OCI-LY3 (cell line): ENCODE measurements at regions not wholly inside any gene's neighbourhood (a gene's known extent, or its start where the extent isn't known, plus 50 kb on each side); places are given as distances from the start of the nearest gene placed in this dataset.
"Not testable (repeated sequence)": the region's sequence is repeated elsewhere in the genome, so short reads cannot be mapped to it uniquely, and the experiment has no call there.

Source experiments
- H2AFZ ChIP-seq: fragments of 200-600, 300-600 bp; shearing (Covaris generic); 2 replicates; pipeline ENCODE4 v1.6.0; 2014; ENCODE audit warnings: antibody characterized with exemption, low read depth, low read length
- H3K27ac ChIP-seq: fragments of 200-600, 300-600 bp; sonication (generic); 2 replicates; pipeline ENCODE4 v1.5.1; 2014; ENCODE audit warnings: mild to moderate bottlenecking, low read length, moderate library complexity, mixed read lengths
- H3K27me3 ChIP-seq: fragments of 200-600, 300-600 bp; sonication (generic); 2 replicates; pipeline ENCODE4 v1.6.1; 2014; ENCODE audit warnings: low read depth, low read length, mixed read lengths
- H3K36me3 ChIP-seq: fragments of 200-600, 300-600 bp; sonication (generic); replicated peaks from 2 replicates; pipeline ENCODE3; 2014; ENCODE audit warnings: low read depth, low read length, mixed read lengths
- H3K4me1 ChIP-seq: fragments of 300-600, 200-600 bp; sonication (generic); 2 replicates; pipeline ENCODE4 v1.6.1; 2014; ENCODE audit warnings: low read length, mixed read lengths
- H3K4me2 ChIP-seq: fragments of 200-600, 300-600 bp; sonication (generic); 2 replicates; pipeline ENCODE4 v1.6.1; 2014; ENCODE audit warnings: low read length, mixed read lengths
- H3K4me3 ChIP-seq: fragments of 300-600, 200-600 bp; sonication (generic); 2 replicates; pipeline ENCODE4 v1.5.1; 2014; ENCODE audit warnings: antibody characterized with exemption, mild to moderate bottlenecking, low read length, moderate library complexity
- H3K79me2 ChIP-seq: fragments of 300-600, 200-600 bp; shearing (Covaris generic); 2 replicates; pipeline ENCODE4 v1.6.1; 2014; ENCODE audit warnings: mild to moderate bottlenecking, low read length, mixed read lengths
- H3K9ac ChIP-seq: fragments of 300-600, 200-600 bp; shearing (Covaris generic); 2 replicates; pipeline ENCODE4 v1.6.0; 2014; ENCODE audit warnings: mild to moderate bottlenecking, low read length, moderate library complexity
- H3K9me3 ChIP-seq: fragments of 200-600, 300-600 bp; shearing (Covaris generic); 2 replicates; pipeline ENCODE4 v1.6.1; 2014; ENCODE audit warnings: low read length, mixed read lengths; ENCODE audit not compliant: insufficient read depth
- H4K20me1 ChIP-seq: fragments of 200-600, 300-600 bp; sonication (generic); 2 replicates; pipeline ENCODE4 v1.6.1; 2016; ENCODE audit warnings: low read length, mixed read lengths; ENCODE audit not compliant: insufficient read depth
- EZH2phosphoT487 ChIP-seq: fragments of 200-600 bp; shearing (Covaris generic); IDR thresholded peaks from 2 replicates; pipeline ENCODE4 v1.6.1; 2018; ENCODE audit warnings: antibody characterized with exemption, mixed run types, low read depth
- TF ChIP-seq, protein P1 (sequence below): fragments of 200-600, 300-600 bp; sonication (generic); IDR thresholded peaks from 2 replicates; pipeline ENCODE4 v1.5.1; 2014; ENCODE audit warnings: antibody characterized with exemption, low read length, low read depth

DNA sequence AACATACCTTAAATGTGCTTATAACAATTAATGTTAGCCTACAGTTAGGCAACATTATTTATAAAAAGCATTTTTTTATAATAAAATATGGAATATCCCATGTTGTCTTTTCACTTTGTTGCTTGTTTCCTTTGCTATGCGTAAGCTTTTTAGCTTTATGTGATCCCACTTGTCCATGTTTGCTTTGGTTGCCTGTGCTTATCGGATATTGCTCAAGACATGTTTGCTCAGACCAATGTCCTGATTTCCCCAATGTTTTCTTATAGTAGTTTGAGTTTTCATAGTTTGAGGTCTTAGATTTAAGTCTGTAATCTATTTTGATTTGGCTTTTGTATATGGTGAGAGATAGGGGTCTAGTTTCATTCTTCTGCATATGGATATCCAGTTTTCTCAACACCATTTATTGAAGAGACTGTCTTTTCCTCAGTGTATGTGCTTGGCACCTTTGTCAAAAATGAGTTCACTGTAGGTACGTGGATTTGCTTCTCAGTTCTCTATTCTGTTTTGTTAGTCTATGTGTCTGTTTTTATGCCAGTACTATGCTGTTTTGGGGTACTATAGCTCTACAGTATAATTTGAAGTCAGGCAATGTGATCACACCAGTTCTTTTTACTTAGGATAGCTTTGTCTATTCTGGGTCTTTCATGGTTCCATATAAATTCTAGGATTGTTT lies 592.7 kb upstream of the SEMA6D start:
- no peaks in the 10 kb centered on the region for H3K36me3 ChIP-seq
- H2AFZ ChIP-seq: no peak overlapping the region
- no peaks in the 10 kb centered on the region for H3K4me1 ChIP-seq
- H3K9ac ChIP-seq: no peak overlapping the region
- no peak for TF ChIP-seq EZH2phosphoT487
- TF ChIP-seq, protein P1, sequence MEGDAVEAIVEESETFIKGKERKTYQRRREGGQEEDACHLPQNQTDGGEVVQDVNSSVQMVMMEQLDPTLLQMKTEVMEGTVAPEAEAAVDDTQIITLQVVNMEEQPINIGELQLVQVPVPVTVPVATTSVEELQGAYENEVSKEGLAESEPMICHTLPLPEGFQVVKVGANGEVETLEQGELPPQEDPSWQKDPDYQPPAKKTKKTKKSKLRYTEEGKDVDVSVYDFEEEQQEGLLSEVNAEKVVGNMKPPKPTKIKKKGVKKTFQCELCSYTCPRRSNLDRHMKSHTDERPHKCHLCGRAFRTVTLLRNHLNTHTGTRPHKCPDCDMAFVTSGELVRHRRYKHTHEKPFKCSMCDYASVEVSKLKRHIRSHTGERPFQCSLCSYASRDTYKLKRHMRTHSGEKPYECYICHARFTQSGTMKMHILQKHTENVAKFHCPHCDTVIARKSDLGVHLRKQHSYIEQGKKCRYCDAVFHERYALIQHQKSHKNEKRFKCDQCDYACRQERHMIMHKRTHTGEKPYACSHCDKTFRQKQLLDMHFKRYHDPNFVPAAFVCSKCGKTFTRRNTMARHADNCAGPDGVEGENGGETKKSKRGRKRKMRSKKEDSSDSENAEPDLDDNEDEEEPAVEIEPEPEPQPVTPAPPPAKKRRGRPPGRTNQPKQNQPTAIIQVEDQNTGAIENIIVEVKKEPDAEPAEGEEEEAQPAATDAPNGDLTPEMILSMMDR: no peak
- no peaks in the 10 kb centered on the region for H3K79me2 ChIP-seq
- no peaks in the 10 kb centered on the region for H3K27me3 ChIP-seq
- H4K20me1 ChIP-seq: no peaks in the 10 kb centered on the region
- H3K27ac ChIP-seq: no peak overlapping the region
- H3K9me3 ChIP-seq: no peaks in the 10 kb centered on the region
- H3K4me3 ChIP-seq: no peak overlapping the region
- H3K4me2 ChIP-seq: no peak overlapping the region

- Histone ChIP-seq H3K79me2 (no peaks in the 10 kb centered on the region), H4K20me1 (no peaks in the 10 kb centered on the region), H3K27ac (no peak overlapping the region), H3K4me1 (no peaks in the 10 kb centered on the region), H3K36me3 (no peaks in the 10 kb centered on the region), H3K9ac (no peak overlapping the region), H3K9me3 (no peaks in the 10 kb centered on the region), H3K4me3 (no peak overlapping the region), H3K4me2 (no peak overlapping the region), H3K27me3 (no peaks in the 10 kb centered on the region), H2AFZ (no peak overlapping the region)
- TF ChIP-seq, protein P1: no peak
These were observed 588.3 kb upstream of the SEMA6D start for GRCh38 chr15:47129033-47129432.

GRCh38 chr15:47131450-47131849 lies 585.9 kb upstream of the SEMA6D start:
- H3K9ac ChIP-seq, H3K27ac ChIP-seq, H3K36me3 ChIP-seq, H3K4me3 ChIP-seq, H3K4me1 ChIP-seq, H3K4me2 ChIP-seq, H2AFZ ChIP-seq, H3K79me2 ChIP-seq, H3K9me3 ChIP-seq, H3K27me3 ChIP-seq, H4K20me1 ChIP-seq: not testable (repeated sequence)

GRCh38 chr15:47135267-47135666 lies 582.0 kb upstream of the SEMA6D start:
- Histone ChIP-seq H3K27me3 (no peaks in the 10 kb centered on the region), H3K9ac (no peak overlapping the region), H3K79me2 (no peaks in the 10 kb centered on the region), H3K9me3 (no peaks in the 10 kb centered on the region), H2AFZ (no peak overlapping the region), H4K20me1 (no peaks in the 10 kb centered on the region), H3K4me1 (no peaks in the 10 kb centered on the region), H3K27ac (no peak overlapping the region), H3K36me3 (no peaks in the 10 kb centered on the region), H3K4me3 (no peak overlapping the region), H3K4me2 (no peak overlapping the region)
- TF ChIP-seq, protein P1: no peak
- TF ChIP-seq EZH2phosphoT487: no peak
